22Rv1 (cell line): ENCODE measurements at regions not wholly inside any gene's neighbourhood (a gene's known extent, or its start where the extent isn't known, plus 50 kb on each side); places are given as distances from the start of the nearest gene placed in this dataset.
A peak's percentile ranks its signal among the peaks of the same experiment; 100 is the strongest.

ENCODE experiments used
- H3K27ac ChIP-seq: fragments of 450-650 bp; 2 replicates; pipeline ENCODE4 v1.5.1; 2017
- CTCF ChIP-seq: fragments of 450-650 bp; IDR thresholded peaks from 2 replicates; pipeline ENCODE4 v1.5.1; 2017; ENCODE audit warnings: mild to moderate bottlenecking
- ZFX ChIP-seq: fragments of 450-650 bp; IDR thresholded peaks from 2 replicates; pipeline ENCODE4 v1.6.1; 2017; ENCODE audit warnings: antibody characterized with exemption, borderline replicate concordance

DNA sequence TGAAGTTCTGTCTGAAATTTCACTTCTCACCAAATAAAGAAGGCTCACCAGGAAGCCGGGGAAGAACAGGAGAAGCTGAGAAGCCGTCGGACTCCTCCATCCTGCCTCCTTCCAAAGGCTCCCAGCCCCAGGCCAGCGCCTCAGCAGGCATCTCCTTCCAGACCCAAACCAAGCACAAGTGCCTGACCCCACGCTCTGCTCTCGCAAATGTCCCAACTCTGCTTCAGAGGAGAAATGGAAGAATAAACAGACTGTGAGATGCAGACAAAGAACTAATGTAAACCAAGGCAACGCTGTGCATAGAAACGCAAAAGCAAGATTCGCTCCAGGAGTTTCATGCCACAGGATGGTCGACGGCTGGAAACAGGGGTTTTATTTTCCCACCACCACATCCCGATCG is 100.3 kb upstream of the EXOC2 start:
- TF ChIP-seq ZFX (no peak), CTCF (no peak)
- no peak overlapping the region for H3K27ac ChIP-seq

GRCh38 chr6:792662-793061 is 99.7 kb upstream of the EXOC2 start:
- TF ChIP-seq ZFX (no peak), CTCF (no peak)
- H3K27ac ChIP-seq = no peak overlapping the region

GRCh38 chr6:788058-788457 is 95.1 kb upstream of the EXOC2 start:
- TF ChIP-seq ZFX (no peak), CTCF (no peak)
- no peak overlapping the region for H3K27ac ChIP-seq

- TF ChIP-seq CTCF (peak; percentile 95), ZFX (no peak)
Observed at GRCh38 chr6:786946-787763, 94.2 kb upstream of the EXOC2 start.

DNA sequence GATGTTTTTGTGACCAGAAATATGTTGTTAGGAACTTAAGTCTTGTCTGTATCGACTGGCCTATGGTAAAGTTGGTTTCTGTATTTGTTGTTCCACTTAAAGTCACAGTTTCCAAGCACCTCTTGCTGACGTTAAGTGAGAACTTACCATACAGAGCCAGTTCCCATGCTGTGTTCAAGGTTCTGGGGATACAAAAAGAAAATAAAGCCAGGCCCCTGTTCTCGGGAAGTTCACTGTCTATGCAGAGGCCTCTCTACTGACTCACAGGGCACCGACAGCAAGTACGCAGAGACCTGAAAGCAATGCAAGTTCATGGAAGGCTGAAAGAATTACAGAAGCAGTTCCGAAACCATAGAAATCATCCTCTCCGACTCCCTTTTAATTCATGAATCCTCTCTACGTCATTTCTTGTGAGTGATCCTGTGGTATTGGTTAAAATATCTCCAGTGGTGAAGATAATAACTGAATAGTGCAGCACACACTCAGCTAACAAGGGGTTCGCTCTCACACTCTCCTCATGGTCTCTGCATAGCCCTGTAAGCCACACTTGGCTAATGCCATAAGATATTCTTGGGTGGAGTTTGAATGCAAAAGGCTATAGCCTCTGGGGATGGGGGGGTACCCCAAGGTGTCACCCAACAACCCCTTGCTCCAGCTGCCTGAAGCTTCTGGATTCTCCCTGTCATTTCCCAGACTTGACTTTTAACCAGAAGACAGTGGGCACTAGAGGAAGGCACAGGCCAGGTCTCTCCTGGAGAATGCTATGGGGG is 91.2 kb upstream of the EXOC2 start:
- H3K27ac ChIP-seq = no peak overlapping the region
- TF ChIP-seq ZFX (no peak), CTCF (no peak)

More at GRCh38 chr6:786946-787763, 94.2 kb upstream of the EXOC2 start:
- no peak overlapping the region for H3K27ac ChIP-seq

DNA sequence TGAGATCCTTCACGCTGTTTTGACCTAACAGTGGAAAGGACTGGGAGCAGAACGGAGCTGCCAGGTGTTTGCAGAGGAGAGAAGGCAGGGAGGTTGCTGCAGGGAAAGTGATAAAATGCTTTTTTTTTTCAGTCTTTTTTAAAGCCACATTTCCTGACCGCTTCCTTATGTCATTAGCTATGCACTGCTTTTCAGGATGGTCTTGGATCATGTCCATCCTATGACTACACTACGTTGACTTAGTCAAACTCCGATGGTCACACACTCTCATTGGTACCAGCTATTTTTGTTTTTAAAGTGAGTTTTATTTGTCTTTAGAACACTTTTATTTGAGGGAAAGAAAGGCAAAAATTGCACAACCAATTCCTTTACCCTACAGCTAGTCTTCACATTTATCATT is 89.2 kb upstream of the EXOC2 start:
- TF ChIP-seq CTCF (no peak), ZFX (no peak)
- H3K27ac ChIP-seq = no peak overlapping the region

- TF ChIP-seq ZFX (no peak), CTCF (no peak)
- no peak overlapping the region for H3K27ac ChIP-seq
Observed at GRCh38 chr6:781350-781961, 88.5 kb upstream of the EXOC2 start.
